Stimulated activated CD4-positive, alpha-beta T cell treated with anti-CD3 and anti-CD28 coated beads, TNF-alpha, amount 100 ng/mL, for 48 hours (primary cell): ENCODE measurements at regions not wholly inside any gene's neighbourhood (a gene's known extent, or its start where the extent isn't known, plus 50 kb on each side); places are given as distances from the start of the nearest gene placed in this dataset.
"Not testable (repeated sequence)": the region's sequence is repeated elsewhere in the genome, so short reads cannot be mapped to it uniquely, and the experiment has no call there.

ENCODE experiments used
- DNase-seq, 3 donors: peaks; one replicate each; pipeline ENCODE4 v3.0.0-alpha.2; 2020; ENCODE audit warnings: low read depth in 3 of 3

DNA sequence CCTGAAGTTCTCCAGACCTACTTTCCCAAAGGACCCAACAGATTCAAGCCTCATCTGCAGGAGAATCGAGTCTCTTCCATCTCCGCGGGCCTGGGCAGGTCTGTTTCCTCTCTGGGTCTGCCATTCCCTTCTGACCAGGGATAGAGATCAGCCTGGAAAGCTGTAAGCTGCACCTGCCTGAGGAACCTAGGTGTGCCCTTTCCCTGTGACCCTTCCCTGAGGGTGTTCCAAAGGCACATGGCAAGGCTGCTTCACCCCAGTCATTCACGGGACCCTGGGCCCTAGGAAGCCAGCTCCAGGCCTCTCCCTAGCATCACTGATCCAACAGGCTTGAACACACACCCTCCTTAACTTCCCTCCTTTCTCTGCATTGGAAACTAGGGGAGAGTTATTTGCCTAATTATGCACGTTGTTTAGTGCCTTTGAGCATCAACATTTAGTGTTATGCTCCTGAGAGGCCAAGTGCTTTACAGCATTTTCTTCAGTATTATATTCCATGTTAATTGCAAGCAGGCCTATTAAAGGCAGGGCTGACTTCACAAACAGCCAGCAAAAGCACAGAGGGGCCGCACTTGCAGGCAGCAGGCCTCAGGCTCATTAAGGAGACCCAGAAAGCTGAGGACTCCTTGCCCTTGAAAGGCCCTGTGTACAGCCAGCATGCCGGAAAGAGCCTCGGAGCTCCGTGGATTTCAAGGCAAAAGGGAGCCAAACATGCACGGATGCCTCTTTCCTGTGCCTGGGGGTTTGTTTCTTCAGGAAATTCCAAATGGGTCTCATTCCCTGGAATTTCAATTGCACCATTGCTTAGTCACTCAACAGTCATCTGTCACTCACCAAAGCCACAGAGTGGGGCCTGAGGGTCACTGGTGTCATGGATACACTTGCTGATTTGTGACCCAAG lies 91.0 kb upstream of the FAM20C start:
- DNase-seq, result no peak

DNA sequence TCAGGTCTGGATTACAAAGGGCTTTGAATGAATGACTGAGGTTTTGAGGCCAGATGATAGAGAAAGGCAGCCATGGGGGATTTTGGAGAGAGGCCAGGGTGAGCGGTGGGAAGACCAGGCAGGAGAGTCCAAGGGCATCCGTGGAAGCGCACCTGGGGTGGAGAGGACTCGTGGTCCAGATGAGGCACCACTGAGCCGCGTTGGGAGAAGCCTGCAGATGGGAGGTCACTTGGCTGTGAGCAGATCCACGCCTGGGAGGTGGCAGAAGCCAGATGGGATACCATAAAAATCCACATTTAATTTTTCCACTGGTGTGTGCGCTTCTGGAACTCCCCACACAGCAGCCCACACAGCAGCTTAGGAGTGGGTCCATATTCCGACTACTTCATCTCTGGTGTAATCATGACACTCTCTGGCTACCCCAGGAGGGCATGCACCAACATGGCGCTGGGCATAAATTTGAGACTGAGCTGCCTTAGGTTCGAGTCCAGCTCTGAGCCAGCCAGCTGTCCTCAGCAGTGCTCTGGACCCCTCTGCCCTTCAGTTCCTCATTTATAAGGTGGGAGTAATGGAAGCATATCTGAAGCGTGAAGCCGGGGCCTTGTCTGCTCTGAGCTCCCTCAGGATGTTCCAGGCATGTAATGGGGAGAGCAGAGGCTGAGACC lies 90.2 kb upstream of the FAM20C start:
- no peak for DNase-seq

DNA sequence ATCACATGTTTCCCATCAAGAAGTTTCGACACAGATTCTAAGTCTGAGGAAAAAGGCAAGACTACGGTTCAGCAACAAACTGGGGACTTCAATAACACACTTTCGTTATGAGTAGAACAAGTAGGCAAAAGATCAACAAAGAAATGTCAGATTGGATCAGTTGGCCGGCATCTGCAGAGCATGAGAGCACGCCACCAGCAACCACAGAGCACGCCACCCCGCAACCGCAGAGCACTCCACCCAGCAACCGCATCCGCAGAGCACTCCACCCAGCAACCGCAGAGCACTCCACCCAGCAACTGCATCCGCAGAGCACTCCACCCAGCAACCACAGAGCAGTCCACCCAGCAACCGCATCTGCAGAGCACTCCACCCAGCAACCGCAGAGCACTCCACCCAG lies 89.7 kb upstream of the FAM20C start:
- no peak for DNase-seq

DNA sequence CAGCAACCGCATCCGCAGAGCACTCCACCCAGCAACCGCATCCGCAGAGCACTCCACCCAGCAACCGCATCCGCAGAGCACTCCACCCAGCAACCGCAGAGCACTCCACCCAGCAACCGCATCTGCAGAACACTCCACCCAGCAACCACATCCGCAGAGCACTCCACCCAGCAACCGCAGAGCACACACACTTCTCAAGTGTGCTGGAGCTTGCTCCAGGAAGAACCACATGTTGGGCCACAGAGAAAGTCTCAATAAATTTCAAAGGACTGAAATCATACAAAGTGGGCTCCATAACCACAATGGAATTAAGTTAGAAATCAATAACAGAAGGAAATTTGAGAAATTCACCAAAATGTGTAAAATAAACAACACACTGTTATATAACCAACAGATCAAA lies 88.4 kb upstream of the FAM20C start:
- DNase-seq, result not testable (repeated sequence)

GRCh38 chr7:105002-105401 lies 87.4 kb upstream of the FAM20C start:
- DNase-seq, result no peak

- no peak for DNase-seq
Observed at GRCh38 chr7:106356-106755, 86.0 kb upstream of the FAM20C start.

DNA sequence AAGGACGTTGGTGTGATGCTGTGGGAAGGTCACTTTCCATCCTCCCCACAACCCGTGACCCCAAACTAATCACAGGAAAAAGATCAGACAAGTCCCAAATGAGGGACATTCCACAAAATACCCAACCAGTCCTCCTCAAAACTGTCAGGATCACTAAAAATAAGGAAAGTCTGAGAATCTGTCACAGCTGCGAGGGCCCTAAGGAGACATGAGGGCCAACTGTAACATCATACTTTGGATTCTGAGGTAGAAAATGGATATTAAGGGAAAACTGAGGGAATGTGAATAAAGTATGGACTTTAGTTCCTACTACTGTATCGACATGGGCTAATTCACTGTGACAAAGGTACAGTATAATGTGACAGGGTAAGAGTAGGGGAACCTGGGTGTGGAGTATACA lies 85.1 kb upstream of the FAM20C start:
- DNase-seq, result no peak

- DNase-seq, result no peak
Observed at GRCh38 chr7:107907-108306, 84.5 kb upstream of the FAM20C start.

DNA sequence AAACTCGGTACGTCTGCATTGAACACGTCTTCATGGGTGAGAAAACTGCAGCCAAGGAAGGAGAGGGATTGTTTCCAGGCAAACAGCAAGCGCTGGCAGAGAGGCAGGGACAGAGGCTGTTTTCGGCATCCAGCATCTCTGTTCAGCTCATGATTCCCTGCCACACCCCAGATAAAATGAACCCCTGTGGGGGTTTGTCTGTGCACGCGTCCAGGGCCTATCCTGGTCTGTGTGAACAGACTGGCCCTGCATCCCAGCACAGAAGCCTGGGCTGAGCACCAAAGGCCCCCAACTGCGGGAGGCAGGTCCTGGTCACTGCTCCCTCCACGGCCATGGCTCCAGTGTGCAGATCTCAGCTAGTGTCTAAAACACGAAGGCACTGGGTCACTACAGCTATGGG lies 83.3 kb upstream of the FAM20C start:
- DNase-seq, result no peak

DNA sequence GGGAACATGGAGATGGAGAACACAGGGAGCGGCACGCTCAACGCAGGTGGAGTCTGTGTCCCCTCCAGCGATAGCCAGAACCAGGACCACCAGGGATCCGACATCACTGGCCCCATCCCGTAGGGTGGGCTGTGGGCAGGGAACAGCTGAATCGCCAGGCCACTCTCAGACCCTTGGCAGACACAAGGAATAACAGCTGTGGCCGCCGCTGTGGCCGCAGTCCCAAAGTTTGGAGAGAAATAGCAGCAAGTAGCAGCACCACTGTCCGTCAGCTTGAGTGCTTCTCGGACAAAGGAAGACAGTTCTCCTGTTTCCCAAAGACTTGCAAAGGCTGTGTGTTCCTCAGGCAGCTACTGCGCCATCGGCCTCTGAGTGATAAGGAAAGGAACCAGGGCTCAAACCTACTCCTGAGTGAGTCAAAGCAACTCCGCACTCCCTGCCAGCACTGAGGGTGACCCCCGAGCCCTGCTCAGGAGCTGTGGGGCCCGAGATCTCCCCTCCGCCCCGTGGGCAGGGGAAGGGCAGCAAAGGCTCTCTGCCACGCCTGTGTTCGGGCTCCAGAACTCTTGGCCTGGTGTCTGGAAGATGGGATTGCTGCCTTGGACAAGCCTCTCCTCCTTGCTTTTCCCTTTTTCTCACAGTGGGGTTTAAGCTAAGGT lies 82.3 kb upstream of the FAM20C start:
- DNase-seq, result no peak

DNA sequence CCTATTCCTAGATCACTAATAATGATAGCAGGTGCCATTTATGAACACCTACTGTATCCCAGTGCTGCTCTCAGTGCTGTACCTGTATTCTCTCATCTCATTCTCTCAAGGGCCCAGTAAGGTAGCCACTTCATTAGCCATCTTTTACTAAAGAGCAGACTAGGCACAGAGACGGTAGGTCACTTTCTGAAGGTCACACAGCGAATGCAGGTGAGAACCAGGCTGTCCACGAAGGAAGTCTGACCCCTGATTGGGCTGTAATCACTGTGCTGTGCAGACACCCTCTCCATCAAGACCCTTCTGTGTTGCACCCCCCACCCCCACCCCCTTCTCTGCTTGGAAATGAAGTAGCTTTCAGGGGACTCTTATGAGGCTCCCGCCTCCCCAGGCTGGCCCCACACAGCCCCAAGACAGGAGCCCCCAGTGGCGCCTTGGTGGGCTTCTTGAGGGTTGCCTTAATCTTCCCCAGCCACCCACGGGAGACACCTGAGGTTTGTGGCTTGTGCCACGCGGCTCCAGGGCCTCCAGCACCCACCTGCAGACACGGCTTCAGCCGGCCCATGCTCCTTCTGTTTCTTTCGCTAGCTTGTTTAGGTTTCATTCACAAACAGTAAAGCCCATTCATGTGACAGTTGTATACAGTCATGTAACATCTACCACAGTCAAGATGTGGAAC lies 81.7 kb upstream of the FAM20C start:
- no peak for DNase-seq

GRCh38 chr7:111591-111990 lies 80.8 kb upstream of the FAM20C start:
- no peak for DNase-seq

DNA sequence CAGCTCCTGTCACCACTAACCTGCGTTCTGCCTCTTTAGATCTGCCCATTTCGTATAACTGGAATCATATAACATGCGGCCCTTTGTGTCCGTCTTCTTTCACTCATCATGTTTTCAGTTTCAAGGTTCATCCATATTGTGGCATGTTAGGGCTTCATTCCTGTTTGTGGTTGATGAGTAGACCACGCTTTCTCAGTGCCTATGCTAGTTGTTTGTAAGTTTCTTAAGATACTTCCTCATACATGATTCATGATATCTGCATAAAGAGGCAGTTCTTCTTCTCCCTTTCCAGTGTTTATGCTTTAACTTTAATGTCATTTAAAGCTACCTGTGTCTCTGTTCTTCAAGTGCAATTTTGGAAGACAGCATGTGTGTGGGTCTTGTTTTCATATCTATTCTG lies 79.5 kb upstream of the FAM20C start:
- no peak for DNase-seq

DNA sequence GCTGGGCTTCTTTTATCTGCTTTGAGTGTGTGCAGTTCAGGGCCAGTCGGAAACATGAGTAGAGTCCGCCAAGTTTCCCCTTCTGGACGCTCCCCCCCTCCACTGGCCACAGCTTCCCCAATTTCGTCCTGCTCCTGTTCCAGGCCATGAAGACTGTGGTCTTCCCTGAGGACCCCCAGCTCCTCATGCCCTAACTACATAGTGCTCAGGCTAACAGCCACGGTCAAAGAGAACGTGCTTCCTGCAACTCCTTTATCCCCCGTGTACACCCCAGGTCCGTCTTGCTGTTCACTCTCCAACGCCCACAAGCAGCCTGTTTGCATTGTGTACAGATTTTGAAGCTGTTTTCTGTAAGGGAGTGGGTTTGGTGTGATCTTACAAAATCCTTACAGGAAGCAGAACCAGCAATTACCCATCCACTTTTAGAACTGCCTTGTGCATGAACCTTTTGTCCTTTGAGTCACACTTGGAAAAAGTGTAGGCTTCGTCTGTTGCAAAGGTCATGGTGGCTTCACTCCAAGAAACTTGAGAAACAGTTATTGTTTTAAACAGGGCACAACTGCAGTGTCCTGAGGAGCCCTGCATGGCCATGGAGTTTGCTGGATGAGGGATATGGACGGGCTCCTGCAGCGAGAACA lies 77.0 kb upstream of the FAM20C start:
- no peak for DNase-seq

DNA sequence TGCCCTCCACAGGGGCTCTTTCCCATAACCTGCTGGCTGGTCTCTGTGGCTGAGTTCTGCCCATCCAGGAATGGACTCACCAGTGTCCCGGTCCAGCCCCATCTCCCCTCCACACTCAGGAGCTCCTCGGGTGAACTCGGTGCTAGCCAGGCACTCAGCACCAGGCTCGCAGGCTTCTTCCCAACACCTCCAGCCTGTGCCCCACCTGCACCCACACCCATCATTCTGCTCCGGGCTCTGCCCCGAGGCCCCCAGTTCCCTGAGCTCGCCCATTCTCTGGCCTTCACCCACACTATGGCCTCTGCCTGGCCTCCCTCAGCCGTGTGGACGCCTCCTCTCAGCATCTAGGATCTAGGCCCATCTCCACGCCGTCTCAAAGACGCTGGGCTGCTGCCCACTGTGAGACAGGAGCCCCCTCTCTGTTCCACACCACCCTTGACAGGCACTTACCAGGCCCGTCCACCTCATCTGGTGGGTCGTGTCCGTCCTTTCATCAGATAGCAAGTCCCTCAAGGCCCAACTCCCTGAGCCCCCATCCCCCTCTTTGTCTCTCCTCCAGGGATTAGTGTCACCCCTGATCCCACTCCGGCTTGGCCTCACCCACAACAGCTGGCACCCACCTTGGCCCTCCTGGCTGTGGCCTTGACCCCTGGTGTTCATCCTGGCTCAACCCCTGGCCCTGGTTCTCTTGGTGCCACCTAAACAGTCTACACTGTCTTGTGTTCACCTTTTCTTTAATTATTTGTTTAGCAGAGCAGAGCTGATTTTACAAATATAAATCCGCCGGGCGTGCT lies 76.0 kb upstream of the FAM20C start:
- DNase-seq, result no peak

DNA sequence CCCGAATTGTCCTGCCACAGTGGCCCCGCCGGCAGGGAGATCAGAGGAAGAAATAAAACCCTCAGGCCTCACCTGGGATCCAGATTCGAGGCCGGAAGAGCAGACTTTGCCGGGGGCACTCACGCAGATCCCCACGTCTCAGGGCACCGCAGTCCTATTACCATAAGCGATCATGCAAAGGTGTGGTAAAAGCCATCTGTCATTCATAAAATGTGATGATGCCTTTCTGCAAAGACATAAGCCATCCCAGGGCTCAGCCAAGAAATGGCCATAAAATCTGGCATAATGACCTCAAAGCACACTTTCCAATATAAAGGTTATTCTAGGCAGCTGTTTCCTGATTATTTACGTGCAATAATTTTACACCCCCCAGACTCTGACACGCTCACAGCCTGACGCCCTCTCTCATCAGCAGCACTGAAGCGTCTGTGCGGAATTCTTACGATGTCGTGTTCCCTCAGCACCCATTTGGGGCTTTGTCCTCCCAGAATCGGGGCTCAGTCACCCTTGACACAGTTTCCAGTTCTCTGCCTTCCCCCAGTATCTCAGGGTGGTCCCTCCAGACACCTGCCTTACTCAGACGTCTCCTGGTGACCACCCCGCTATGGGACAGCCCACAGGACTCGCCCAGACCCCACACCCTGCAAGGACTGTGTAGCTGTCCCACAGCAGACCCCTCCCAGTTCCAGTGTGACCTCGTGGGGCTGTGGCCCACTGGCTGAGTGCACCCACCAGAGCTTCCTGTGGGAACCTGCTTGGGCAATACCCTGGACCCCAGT lies 74.3 kb upstream of the FAM20C start:
- DNase-seq, result no peak

- no peak for DNase-seq
Observed at GRCh38 chr7:118615-119391, 73.6 kb upstream of the FAM20C start.

DNA sequence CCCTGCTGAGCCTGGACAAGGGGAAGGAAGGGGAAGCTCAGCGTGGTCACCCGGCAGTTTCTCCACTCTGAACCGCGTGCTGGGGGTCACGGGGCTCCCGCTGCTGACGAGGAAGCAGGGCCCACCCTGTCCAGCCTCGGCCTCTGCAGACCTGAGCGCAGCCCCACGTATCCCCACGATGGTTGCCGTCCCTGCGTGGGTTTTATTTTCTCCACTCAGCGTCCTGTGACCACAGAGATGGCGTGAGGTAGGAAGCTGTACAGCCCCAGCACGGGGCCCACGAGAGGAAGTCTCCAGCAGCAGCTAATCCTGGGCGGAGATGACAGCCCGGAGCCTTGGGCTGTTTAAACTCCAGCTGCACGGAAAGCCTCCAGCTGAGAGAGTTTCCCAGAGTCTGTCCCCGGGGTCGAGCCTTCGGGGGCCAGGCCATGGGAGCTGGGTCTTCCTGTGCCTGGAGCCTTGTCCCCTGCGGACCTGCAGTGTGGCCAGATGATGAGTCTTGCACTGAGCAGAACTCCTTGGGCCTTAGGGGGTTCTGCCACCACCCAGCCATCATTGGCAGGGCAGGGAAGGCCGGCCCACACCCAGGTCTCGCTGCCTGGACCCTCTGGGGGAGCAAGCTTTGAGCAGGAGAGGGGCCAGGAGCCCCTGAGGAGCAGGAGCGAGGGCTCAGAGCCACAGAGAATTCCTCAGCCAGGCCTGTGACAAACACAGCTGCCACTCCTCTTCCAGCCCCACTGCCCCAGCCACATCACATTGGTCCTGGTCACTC lies 72.8 kb upstream of the FAM20C start:
- DNase-seq, result no peak
